GM12878 (cell line): ENCODE measurements at regions not wholly inside any gene's neighbourhood (a gene's known extent, or its start where the extent isn't known, plus 50 kb on each side); places are given as distances from the start of the nearest gene placed in this dataset.

Source experiments
- ATF3 ChIP-seq: IDR thresholded peaks from 2 replicates; pipeline ENCODE4 v1.6.1; 2011; ENCODE audit warnings: low read depth, mild to moderate bottlenecking, low read length, moderate library complexity, borderline replicate concordance; ENCODE audit errors: extremely low read depth
- CBX5 ChIP-seq: sonication (generic); IDR thresholded peaks from 2 replicates; pipeline ENCODE4 v1.6.1; 2016; ENCODE audit warnings: low read depth, moderate library complexity, mild to moderate bottlenecking, inconsistent platforms
- EED ChIP-seq: sonication (generic); IDR thresholded peaks from 2 replicates; pipeline ENCODE4 v1.6.1; 2016; ENCODE audit warnings: antibody characterized with exemption, low read depth
- PBX3 ChIP-seq: IDR thresholded peaks from 2 replicates; pipeline ENCODE4 v1.6.1; 2011; ENCODE audit warnings: mild to moderate bottlenecking, low read depth, low read length, moderate library complexity; ENCODE audit not compliant: insufficient replicate concordance
- POLR2A ChIP-seq: IDR thresholded peaks from 2 replicates; pipeline ENCODE4 v1.6.1; 2011; ENCODE audit warnings: low read depth, mild to moderate bottlenecking, low read length
- RELA ChIP-seq: fragments of 450-650 bp; IDR thresholded peaks from 2 replicates; pipeline ENCODE4 v1.8.0; 2014; ENCODE audit warnings: borderline replicate concordance; ENCODE audit not compliant: partially characterized antibody
- RFX5 ChIP-seq: IDR thresholded peaks from 2 replicates; pipeline ENCODE4 v1.6.1; 2011; ENCODE audit warnings: low read depth, low read length, improper control_type of control experiment
- SP1 ChIP-seq: IDR thresholded peaks from one replicate; pipeline ENCODE4 v1.6.1; 2011; ENCODE audit warnings: low read depth, low read length
- SUPT20H ChIP-seq: IDR thresholded peaks from 2 replicates; pipeline ENCODE4 v1.6.1; 2011; ENCODE audit warnings: low read depth, mild to moderate bottlenecking, low read length, moderate library complexity, borderline replicate concordance; ENCODE audit not compliant: control insufficient read depth
- TF ChIP-seq, protein P1 (sequence below): fragments of 450-650 bp; IDR thresholded peaks from 2 replicates; pipeline ENCODE4 v1.6.1; 2016; ENCODE audit warnings: mild to moderate bottlenecking, moderate library complexity, borderline replicate concordance

- TF ChIP-seq, protein P1, sequence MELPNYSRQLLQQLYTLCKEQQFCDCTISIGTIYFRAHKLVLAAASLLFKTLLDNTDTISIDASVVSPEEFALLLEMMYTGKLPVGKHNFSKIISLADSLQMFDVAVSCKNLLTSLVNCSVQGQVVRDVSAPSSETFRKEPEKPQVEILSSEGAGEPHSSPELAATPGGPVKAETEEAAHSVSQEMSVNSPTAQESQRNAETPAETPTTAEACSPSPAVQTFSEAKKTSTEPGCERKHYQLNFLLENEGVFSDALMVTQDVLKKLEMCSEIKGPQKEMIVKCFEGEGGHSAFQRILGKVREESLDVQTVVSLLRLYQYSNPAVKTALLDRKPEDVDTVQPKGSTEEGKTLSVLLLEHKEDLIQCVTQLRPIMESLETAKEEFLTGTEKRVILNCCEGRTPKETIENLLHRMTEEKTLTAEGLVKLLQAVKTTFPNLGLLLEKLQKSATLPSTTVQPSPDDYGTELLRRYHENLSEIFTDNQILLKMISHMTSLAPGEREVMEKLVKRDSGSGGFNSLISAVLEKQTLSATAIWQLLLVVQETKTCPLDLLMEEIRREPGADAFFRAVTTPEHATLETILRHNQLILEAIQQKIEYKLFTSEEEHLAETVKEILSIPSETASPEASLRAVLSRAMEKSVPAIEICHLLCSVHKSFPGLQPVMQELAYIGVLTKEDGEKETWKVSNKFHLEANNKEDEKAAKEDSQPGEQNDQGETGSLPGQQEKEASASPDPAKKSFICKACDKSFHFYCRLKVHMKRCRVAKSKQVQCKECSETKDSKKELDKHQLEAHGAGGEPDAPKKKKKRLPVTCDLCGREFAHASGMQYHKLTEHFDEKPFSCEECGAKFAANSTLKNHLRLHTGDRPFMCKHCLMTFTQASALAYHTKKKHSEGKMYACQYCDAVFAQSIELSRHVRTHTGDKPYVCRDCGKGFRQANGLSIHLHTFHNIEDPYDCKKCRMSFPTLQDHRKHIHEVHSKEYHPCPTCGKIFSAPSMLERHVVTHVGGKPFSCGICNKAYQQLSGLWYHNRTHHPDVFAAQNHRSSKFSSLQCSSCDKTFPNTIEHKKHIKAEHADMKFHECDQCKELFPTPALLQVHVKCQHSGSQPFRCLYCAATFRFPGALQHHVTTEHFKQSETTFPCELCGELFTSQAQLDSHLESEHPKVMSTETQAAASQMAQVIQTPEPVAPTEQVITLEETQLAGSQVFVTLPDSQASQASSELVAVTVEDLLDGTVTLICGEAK: no peak
- TF ChIP-seq CBX5 (no peak), RFX5 (no peak), ATF3 (no peak), PBX3 (no peak), RELA (no peak), SUPT20H (no peak), POLR2A (no peak), EED (no peak), SP1 (no peak)
Measured at GRCh38 chr15:101122806-101123205, 129.0 kb downstream of the CHSY1 start.
